ENCODE measurements at regions not wholly inside any gene's neighbourhood (a gene's known extent, or its start where the extent isn't known, plus 50 kb on each side); places are given as distances from the start of the nearest gene placed in this dataset.

DNA sequence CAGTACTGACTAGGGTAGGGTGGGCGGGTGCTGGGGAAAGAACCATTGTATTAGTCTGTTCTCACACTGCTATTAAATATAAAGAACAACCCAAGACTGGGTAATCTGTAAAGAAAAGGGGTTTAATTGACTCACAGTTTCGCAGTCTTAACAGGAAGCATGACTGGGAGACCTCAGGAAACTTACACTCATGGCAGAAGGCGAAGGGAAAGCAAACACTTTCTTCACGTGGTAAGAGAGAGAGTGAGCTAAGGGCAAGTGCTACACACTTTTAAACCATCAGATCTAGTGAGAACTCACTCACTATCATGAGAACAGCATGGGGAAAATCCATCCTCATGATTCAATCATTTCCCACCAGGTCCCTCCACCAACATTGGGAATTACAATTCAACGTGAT lies 98.0 kb downstream of the OXSM start:
- TF ChIP-seq, protein P1, sequence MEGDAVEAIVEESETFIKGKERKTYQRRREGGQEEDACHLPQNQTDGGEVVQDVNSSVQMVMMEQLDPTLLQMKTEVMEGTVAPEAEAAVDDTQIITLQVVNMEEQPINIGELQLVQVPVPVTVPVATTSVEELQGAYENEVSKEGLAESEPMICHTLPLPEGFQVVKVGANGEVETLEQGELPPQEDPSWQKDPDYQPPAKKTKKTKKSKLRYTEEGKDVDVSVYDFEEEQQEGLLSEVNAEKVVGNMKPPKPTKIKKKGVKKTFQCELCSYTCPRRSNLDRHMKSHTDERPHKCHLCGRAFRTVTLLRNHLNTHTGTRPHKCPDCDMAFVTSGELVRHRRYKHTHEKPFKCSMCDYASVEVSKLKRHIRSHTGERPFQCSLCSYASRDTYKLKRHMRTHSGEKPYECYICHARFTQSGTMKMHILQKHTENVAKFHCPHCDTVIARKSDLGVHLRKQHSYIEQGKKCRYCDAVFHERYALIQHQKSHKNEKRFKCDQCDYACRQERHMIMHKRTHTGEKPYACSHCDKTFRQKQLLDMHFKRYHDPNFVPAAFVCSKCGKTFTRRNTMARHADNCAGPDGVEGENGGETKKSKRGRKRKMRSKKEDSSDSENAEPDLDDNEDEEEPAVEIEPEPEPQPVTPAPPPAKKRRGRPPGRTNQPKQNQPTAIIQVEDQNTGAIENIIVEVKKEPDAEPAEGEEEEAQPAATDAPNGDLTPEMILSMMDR (IDR thresholded peaks at IDR 0.05): no peak
- TF ChIP-seq POLR2A (IDR thresholded peaks at IDR 0.05): no peak
